Cerebellar nuclear complex (tissue), 1 donor: ENCODE measurements at regions not wholly inside any gene's neighbourhood (a gene's known extent, or its start where the extent isn't known, plus 50 kb on each side); places are given as distances from the start of the nearest gene placed in this dataset.
"Not testable (repeated sequence)": the region's sequence is repeated elsewhere in the genome, so short reads cannot be mapped to it uniquely, and the experiment has no call there.

Source experiments
- DNase-seq, 2 experiments: peaks; one replicate each; lab custom pipeline; 2025; lab: John Stamatoyannopoulos, UW

- no peak for DNase-seq
These were observed 834.5 kb upstream of the ID2 start for GRCh38 chr2:7847321-7847720.

GRCh38 chr2:7849027-7849426 is 832.8 kb upstream of the ID2 start:
- no peak for DNase-seq

- DNase-seq: no peak
These were observed 832.3 kb upstream of the ID2 start for GRCh38 chr2:7849531-7849930.

GRCh38 chr2:7852546-7852945 is 829.3 kb upstream of the ID2 start:
- no peak for DNase-seq

- no peak for DNase-seq
These were observed 824.0 kb upstream of the ID2 start for GRCh38 chr2:7857904-7858303.

GRCh38 chr2:7858624-7859023 is 823.2 kb upstream of the ID2 start:
- DNase-seq: no peak

GRCh38 chr2:7860693-7861092 is 821.2 kb upstream of the ID2 start:
- no peak for DNase-seq

GRCh38 chr2:7861910-7862702 is 819.8 kb upstream of the ID2 start:
- DNase-seq: no peak

- no peak for DNase-seq
These were observed 815.8 kb upstream of the ID2 start for GRCh38 chr2:7866104-7866503.

- DNase-seq: no peak
These were observed 815.0 kb upstream of the ID2 start for GRCh38 chr2:7866825-7867224.

GRCh38 chr2:7867867-7868266 is 814.0 kb upstream of the ID2 start:
- DNase-seq: no peak

- no peak for DNase-seq
These were observed 813.0 kb upstream of the ID2 start for GRCh38 chr2:7868836-7869235.

- not testable (repeated sequence) for DNase-seq
These were observed 805.4 kb upstream of the ID2 start for GRCh38 chr2:7876445-7876844.

- not testable (repeated sequence) for DNase-seq
These were observed 803.6 kb upstream of the ID2 start for GRCh38 chr2:7878266-7878665.

GRCh38 chr2:7878786-7879482 is 802.9 kb upstream of the ID2 start:
- no peak for DNase-seq

- DNase-seq: no peak
These were observed 802.4 kb upstream of the ID2 start for GRCh38 chr2:7879483-7879835.

- DNase-seq: no peak
These were observed 801.7 kb upstream of the ID2 start for GRCh38 chr2:7880126-7880525.

- no peak for DNase-seq
These were observed 801.3 kb upstream of the ID2 start for GRCh38 chr2:7880566-7880965.

- no peak for DNase-seq
These were observed 800.8 kb upstream of the ID2 start for GRCh38 chr2:7881063-7881462.

- DNase-seq: no peak
These were observed 800.4 kb upstream of the ID2 start for GRCh38 chr2:7881466-7881865.

GRCh38 chr2:7882296-7882695 is 799.6 kb upstream of the ID2 start:
- no peak for DNase-seq

GRCh38 chr2:7884338-7884737 is 797.5 kb upstream of the ID2 start:
- DNase-seq: no peak

GRCh38 chr2:7886666-7887065 is 795.2 kb upstream of the ID2 start:
- DNase-seq: no peak

- DNase-seq: no peak
These were observed 794.4 kb upstream of the ID2 start for GRCh38 chr2:7887441-7887840.
